Right lobe of liver (tissue), 6 donors: ENCODE measurements at regions not wholly inside any gene's neighbourhood (a gene's known extent, or its start where the extent isn't known, plus 50 kb on each side); places are given as distances from the start of the nearest gene placed in this dataset.

Source experiments
- ATAC-seq, 4 donors: fragments of 200-7000 bp; cut with Tn5 transposase; one replicate each; pipeline ENCODE4 v1.9.1; 2020; ENCODE audit warnings: mild to moderate bottlenecking in 4 of 4, moderate library complexity in 4 of 4
- DNase-seq, 3 donors: peaks; one replicate each; pipeline ENCODE4 v3.0.0-alpha.2; 2020
- H3K27ac ChIP-seq, 3 donors: fragments of 200-600 bp; one replicate each; pipeline ENCODE4 v1.8.0; 2022
- H3K27me3 ChIP-seq, 2 donors: fragments of 200-600 bp; one replicate each; pipeline ENCODE4 v1.8.0; 2022
- H3K36me3 ChIP-seq, 4 donors: fragments of 200-600 bp; sonication (generic) in 1 of 4; one replicate each; pipeline versions ENCODE4 v1.5.1 to v1.8.0; 2017 to 2022; ENCODE audit warnings: control low read depth in 1 of 4
- H3K4me1 ChIP-seq, 4 donors: fragments of 200-600 bp; sonication (generic) in 1 of 4; one replicate each; pipeline versions ENCODE4 v1.5.1 to v1.8.0; 2017 to 2022; ENCODE audit warnings: control low read depth in 1 of 4
- H3K4me3 ChIP-seq, 3 donors: fragments of 200-600 bp; one replicate each; pipeline ENCODE4 v1.8.0; 2022
- H3K9me3 ChIP-seq, 4 donors: fragments of 200-600 bp; sonication (generic) in 1 of 4; one replicate each; pipeline versions ENCODE4 v1.5.1 to v1.8.0; 2017 to 2022; ENCODE audit warnings: control low read depth in 1 of 4
- CTCF ChIP-seq, 4 donors: fragments of 200-600 bp in 3 of 4; fragments of 450-650 bp in 1 of 4; IDR thresholded peaks; one replicate each; pipeline versions ENCODE4 v1.5.1 to v1.8.0; 2016 to 2022; ENCODE audit warnings: antibody characterized with exemption in 4 of 4, mild to moderate bottlenecking in 2 of 4
- POLR2A ChIP-seq: fragments of 450-650 bp; IDR thresholded peaks from one replicate; pipeline ENCODE4 v1.6.1; 2017; ENCODE audit warnings: antibody characterized with exemption, mild to moderate bottlenecking
- WGBS: methylation state at CpG from one replicate; pipeline ENCODE4 v1.1.6; 2018; ENCODE audit warnings: low coverage, low lambda C conversion rate; ENCODE audit not compliant: insufficient coverage; ENCODE audit errors: missing lambda C conversion rate; 5-methylcytosine and 5-hydroxymethylcytosine counted together
- intact Hi-C, 2 donors: fragments of 100-400 bp; cut with DNase I; formaldehyde crosslinking; loops; one replicate each; pipeline versions ENCODE4 v1.11.2 to v1.14.1; 2022
- donor health status: DM: no; HTN: yes; CAD: no.
- donor health status: DM: no; HTN: no; CAD: no.
- donor health status: DM: no; HTN: no; CAD: no.
- donor health status: DM: no; HTN: yes; CAD: no.
- donor health status: DM: no; HTN: yes; CAD: no.

- TF ChIP-seq POLR2A = no peak
- no peak for TF ChIP-seq CTCF (IDR thresholded peaks at IDR 0.05)
- no peaks in the 10 kb centered on the region for H3K9me3 ChIP-seq
- no peak overlapping the region for H3K27ac ChIP-seq
- no peak for DNase-seq
- no peaks in the 10 kb centered on the region for H3K27me3 ChIP-seq
- WGBS = 43% methylated on average over 5 of the region's 9 CpGs
- H3K4me3 ChIP-seq = no peak overlapping the region
- intact Hi-C loops = loop anchor here in 1 of 2 donors (10.0 kb wide), 2 partner anchors 265 to 705 kb away; partner anchors contain the start of gene BOD1
- H3K36me3 ChIP-seq = no peaks in the 10 kb centered on the region
- no peak for ATAC-seq
- no peaks in the 10 kb centered on the region for H3K4me1 ChIP-seq
Measured at GRCh38 chr5:174319551-174319950, 274.0 kb downstream of the NSG2 start.

- H3K9me3 ChIP-seq = no peaks in the 10 kb centered on the region
- no peaks in the 10 kb centered on the region for H3K27me3 ChIP-seq
- ATAC-seq = no peak
- intact Hi-C loops = no loop called here
- H3K4me1 ChIP-seq = no peaks in the 10 kb centered on the region
- no peak for DNase-seq
- H3K27ac ChIP-seq = no peak overlapping the region
- WGBS = 46% methylated on average over 6 of the region's 6 CpGs
- no peaks in the 10 kb centered on the region for H3K36me3 ChIP-seq
- H3K4me3 ChIP-seq = no peak overlapping the region
- TF ChIP-seq CTCF (IDR thresholded peaks at IDR 0.05) = no peak
- no peak for TF ChIP-seq POLR2A
Measured at GRCh38 chr5:174320051-174320450, 274.5 kb downstream of the NSG2 start.

GRCh38 chr5:174323878-174324281 lies 278.4 kb downstream of the NSG2 start:
- Histone ChIP-seq H3K27ac (no peak overlapping the region), H3K27me3 (no peaks in the 10 kb centered on the region), H3K4me1 (no peaks in the 10 kb centered on the region), H3K9me3 (no peaks in the 10 kb centered on the region), H3K4me3 (no peak overlapping the region), H3K36me3 (no peaks in the 10 kb centered on the region)
- WGBS = 2% methylated on average over 4 of the region's 4 CpGs
- no peak for TF ChIP-seq CTCF (IDR thresholded peaks at IDR 0.05)
- no peak for TF ChIP-seq POLR2A
- intact Hi-C loops = no loop called here
- ATAC-seq (no peak), DNase-seq (no peak)

GRCh38 chr5:174324680-174325079 lies 279.2 kb downstream of the NSG2 start:
- Histone ChIP-seq H3K27me3 (no peaks in the 10 kb centered on the region), H3K4me1 (no peaks in the 10 kb centered on the region), H3K36me3 (no peaks in the 10 kb centered on the region), H3K4me3 (no peak overlapping the region), H3K9me3 (no peaks in the 10 kb centered on the region), H3K27ac (no peak overlapping the region)
- no peak for TF ChIP-seq CTCF (IDR thresholded peaks at IDR 0.05)
- no peak for TF ChIP-seq POLR2A
- ATAC-seq = no peak
- no peak for DNase-seq
- WGBS = 25% methylated on average over 3 of the region's 3 CpGs
- intact Hi-C loops = no loop called here

GRCh38 chr5:174325431-174325830 lies 279.9 kb downstream of the NSG2 start:
- Histone ChIP-seq H3K27me3 (no peaks in the 10 kb centered on the region), H3K27ac (no peak overlapping the region), H3K4me3 (no peak overlapping the region), H3K4me1 (no peaks in the 10 kb centered on the region), H3K9me3 (no peaks in the 10 kb centered on the region), H3K36me3 (no peaks in the 10 kb centered on the region)
- 71% methylated on average over 6 of the region's 7 CpGs for WGBS
- ATAC-seq = no peak
- DNase-seq = no peak
- intact Hi-C loops = no loop called here
- TF ChIP-seq POLR2A (no peak), CTCF (IDR thresholded peaks at IDR 0.05) (no peak)
